ENCODE measurements at regions not wholly inside any gene's neighbourhood (a gene's known extent, or its start where the extent isn't known, plus 50 kb on each side); places are given as distances from the start of the nearest gene placed in this dataset.

- no peak for TF ChIP-seq CTCF (IDR thresholded peaks at IDR 0.05)
- no peak for TF ChIP-seq POLR2A (IDR thresholded peaks at IDR 0.05)
These were observed 661.2 kb upstream of the BCHE start for GRCh38 chr3:166498446-166498845.

All from body of pancreas (tissue), 4 donors.